GM18502 (cell line): ENCODE measurements at regions not wholly inside any gene's neighbourhood (a gene's known extent, or its start where the extent isn't known, plus 50 kb on each side); places are given as distances from the start of the nearest gene placed in this dataset.
"Not testable (repeated sequence)": the region's sequence is repeated elsewhere in the genome, so short reads cannot be mapped to it uniquely, and the experiment has no call there.

Experiments used
- ATAC-seq: cut with Tn5 transposase; IDR thresholded peaks from one replicate; pipeline ENCODE4 v1.9.1; 2021; ENCODE audit warnings: mild to moderate bottlenecking; ENCODE audit not compliant: unreplicated experiment, poor library complexity

DNA sequence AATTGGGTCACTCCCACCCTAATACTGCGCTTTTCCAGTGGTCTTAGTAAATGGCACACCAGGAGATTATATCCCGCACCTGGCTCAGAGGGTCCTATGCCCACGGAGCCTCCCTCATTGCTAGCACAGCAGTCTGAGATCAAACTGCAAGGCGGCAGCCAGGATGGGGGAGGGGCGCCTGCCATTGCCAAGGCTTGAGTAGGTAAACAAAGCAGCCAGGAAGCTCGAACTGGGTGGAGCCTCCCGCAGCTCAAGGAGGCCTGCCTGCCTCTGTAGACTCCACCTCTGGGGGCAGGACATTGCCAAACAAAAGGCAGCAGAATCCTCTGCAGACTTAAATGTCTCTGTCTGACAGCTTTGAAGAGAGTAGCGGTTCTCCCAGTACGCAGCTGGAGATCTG, 52.4 kb upstream of the PMPCB start:
- ATAC-seq: not testable (repeated sequence)

DNA sequence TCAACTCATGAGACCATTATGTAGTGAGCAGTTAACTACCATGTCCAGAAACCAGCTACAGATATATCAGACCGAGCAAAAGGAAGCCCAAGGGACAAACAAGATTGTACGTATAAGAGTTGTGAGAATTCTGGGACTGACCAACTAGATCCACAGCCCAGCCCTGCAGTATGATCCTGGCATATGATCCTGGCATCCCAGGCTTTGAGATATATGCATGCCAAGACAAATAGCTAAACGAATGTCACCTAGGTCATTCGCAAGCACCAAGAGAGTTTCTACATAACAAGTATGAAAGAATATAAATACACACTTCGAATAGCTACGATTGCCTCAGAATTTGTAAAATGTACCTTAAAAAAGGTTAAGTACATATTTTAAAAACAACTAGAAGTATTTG, 56.4 kb upstream of the PMPCB start:
- no peak for ATAC-seq

DNA sequence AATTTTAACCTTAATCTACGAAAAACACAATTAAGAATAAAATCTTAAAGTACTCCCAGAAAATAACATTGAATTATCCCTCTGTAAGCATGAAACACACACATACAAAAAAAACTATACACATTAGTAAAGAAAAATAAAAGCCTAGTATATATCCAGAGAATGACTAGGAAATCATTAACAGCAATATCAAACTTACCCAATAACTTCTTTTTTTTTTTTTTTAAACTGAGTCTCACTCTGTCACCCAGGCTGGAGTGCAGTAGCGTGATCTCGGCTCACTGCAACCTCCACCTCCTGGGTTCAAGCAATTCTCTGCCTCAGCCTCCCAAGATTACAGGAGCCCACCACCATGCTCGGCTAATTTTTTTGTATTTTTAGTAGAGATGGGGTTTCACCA, 61.4 kb upstream of the PMPCB start:
- not testable (repeated sequence) for ATAC-seq

DNA sequence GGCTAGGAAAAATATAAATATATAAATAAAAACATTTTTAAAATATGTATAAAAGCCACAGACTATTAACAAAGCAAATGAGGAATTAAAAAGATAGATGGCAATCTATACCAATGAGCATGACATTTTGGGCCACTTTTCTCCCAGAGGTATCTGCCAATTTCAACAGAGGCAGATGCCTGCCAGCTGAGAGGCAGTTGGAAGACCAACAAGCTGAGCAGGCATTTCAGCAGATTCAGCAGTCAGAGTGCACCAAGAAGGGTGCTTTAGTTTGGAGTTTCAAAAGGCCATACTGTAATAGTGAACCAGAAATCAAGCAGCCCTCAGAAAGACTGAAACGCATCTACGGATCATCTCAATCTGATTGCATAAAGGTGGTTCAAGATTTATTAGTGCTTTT, 62.4 kb upstream of the PMPCB start:
- ATAC-seq: not testable (repeated sequence)

DNA sequence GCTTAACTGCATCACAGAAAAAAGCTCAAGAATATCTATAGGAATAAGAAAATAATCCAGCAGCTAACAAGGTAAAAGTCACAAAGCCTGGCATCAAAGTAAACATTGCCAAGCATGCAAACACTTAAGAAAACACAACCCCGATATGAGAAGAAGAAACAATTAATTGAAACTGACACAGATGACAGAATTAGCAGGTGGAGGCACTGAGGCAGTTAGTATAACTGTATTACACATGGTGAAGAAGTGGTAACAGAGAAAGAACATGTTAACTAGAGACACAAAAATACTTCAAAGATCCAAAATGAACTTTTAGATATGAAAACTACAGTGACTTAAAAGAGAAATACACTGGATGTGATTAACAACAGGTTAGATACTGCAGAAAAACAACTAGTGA, 69.4 kb upstream of the PMPCB start:
- ATAC-seq: peak; percentile 50

DNA sequence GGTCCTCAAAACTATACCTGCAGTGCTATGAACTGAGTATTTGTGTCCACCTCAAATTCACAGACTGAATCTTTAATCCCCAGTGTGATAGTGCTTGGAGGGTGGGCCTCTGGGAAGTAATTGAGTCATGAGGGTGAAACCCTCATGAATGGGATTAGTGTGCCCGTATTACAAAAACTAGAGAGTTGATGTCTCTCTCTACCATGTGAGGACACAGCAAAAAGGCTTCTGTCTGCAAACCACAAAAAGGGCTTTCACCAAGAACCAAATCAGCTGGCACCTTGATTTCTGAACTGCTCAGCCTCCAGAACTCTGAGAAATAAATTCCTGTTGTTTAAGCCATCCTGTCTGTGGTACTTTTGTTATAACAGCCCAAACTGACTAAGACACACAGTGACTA, 71.4 kb upstream of the PMPCB start:
- not testable (repeated sequence) for ATAC-seq

DNA sequence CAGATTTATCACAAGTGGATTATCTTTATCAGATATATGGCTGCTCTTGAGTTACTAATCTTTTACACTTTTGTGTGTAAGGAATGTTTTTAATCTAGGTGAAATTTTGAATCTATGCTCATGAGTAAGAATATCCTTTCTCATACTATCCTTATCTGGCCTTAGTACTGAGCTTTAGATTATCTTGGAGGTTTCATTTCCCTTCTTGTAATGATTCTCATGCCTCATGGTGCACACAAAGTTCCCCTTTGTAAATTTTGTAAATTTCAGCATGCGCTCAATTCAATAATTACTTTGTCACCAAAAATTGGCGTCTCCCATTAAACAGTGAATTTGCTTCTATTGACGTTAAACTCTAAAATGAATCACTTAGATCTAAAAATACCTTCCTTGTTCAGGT, 74.2 kb upstream of the NAPEPLD start:
- peak; percentile 66 for ATAC-seq

DNA sequence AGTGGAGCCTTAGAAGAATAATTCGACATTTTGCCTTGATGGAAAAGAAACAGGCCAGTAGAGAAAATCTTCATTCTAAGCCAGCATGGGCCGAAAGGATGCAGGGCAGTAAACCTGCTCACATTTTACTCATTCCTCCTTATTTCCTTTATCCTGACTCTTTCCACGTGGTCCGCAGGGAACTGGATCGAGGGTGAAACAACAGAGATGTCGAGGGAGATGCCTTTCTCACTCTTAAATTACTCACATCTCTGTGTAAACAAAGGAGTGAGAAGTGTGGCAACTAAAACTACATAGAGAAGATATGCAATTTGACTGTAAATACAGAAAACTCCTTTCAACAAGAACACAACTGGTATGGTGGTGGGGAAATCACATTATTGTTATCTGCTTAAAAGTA, 62.1 kb upstream of the NAPEPLD start:
- ATAC-seq: not testable (repeated sequence)

DNA sequence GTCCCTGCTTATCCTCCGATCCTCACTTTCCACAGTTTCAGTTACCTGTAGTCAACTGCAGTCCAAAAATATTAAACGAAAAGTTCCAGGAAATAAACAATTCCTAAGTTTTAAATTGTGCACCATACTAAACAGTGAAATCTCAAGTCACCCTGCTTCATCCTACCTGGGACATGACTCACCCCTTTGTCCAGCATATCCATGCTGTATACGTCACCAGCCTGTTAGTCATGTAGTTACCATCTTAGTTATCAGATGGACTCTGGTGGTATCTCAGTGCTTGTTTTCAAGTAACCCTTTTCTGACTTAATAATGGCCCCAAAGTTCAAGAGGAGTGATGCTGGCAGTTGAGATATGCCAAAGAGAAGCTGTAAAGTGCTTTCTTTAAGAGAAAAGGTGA, 50.3 kb upstream of the NAPEPLD start:
- not testable (repeated sequence) for ATAC-seq
